BJ (cell line): ENCODE measurements at regions not wholly inside any gene's neighbourhood (a gene's known extent, or its start where the extent isn't known, plus 50 kb on each side); places are given as distances from the start of the nearest gene placed in this dataset.

Source experiments
- CTCF ChIA-PET: fragments of 350-600 bp; formaldehyde crosslinking; extraction: SDS; loops from one replicate; lab custom pipeline; 2021; ENCODE audit warnings: antibody characterized with exemption, inconsistent platforms; lab: Yijun Ruan, JAX
- POLR2A ChIA-PET: fragments of 300-600 bp; sonication (Branson Sonifier 250); formaldehyde crosslinking; extraction: SDS; loops from one replicate; lab custom pipeline; 2021; ENCODE audit warnings: antibody characterized with exemption; lab: Charles Lee
- DNase-seq: peaks from one replicate; pipeline ENCODE4 v3.0.0-alpha.2; 2011; ENCODE audit warnings: low read depth
- H3K27me3 ChIP-seq: 2 replicates; pipeline ENCODE4 v1.6.0; 2011; ENCODE audit warnings: low read length; ENCODE audit not compliant: control insufficient read depth, insufficient read depth
- H3K36me3 ChIP-seq: 2 replicates; pipeline ENCODE4 v1.5.1; 2011; ENCODE audit warnings: low read length; ENCODE audit not compliant: control insufficient read depth, insufficient read depth
- H3K4me3 ChIP-seq: 2 replicates; pipeline ENCODE4 v1.5.1; 2011; ENCODE audit warnings: low read depth, mild to moderate bottlenecking, control low read depth, low read length
- CTCF ChIP-seq: IDR thresholded peaks from 2 replicates; pipeline ENCODE4 v1.5.1; 2011; ENCODE audit warnings: low read depth, mild to moderate bottlenecking, control low read depth, inconsistent platforms, low read length, moderate library complexity; ENCODE audit not compliant: insufficient read depth

- Histone ChIP-seq H3K36me3 (no peaks in the 10 kb centered on the region), H3K27me3 (no peaks in the 10 kb centered on the region), H3K4me3 (no peak overlapping the region)
- ChIA-PET POLR2A (no interaction called here), CTCF (no interaction called here)
- DNase-seq = no peak
- no peak for TF ChIP-seq CTCF
Observed at GRCh38 chr20:40146071-40146470, 543.0 kb downstream of the MAFB start.

DNA sequence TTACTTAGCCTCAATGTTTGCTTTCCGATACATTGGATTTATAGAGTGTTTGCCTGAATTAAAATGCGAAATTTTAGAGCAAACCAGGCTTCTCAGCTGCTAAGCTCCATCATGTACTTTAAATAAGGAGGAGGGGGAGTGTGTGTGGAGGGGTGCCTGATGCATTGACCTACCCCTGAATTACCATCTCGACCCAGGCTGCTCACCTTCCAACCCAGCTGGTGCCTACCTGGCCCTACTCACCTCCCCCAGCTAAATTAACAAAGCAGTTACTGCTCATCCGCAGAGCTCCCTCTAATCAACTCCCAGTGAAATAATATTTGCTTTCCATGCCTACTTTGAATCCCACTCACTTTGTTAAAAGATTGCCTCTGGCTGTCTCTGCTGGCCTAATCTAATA, 544.5 kb downstream of the MAFB start:
- ChIA-PET CTCF (no interaction called here), POLR2A (no interaction called here)
- DNase-seq = no peak
- no peaks in the 10 kb centered on the region for H3K36me3 ChIP-seq
- no peak overlapping the region for H3K4me3 ChIP-seq
- TF ChIP-seq CTCF = no peak
- H3K27me3 ChIP-seq = no peaks in the 10 kb centered on the region

- TF ChIP-seq CTCF = no peak
- no peaks in the 10 kb centered on the region for H3K27me3 ChIP-seq
- H3K36me3 ChIP-seq = no peaks in the 10 kb centered on the region
- ChIA-PET CTCF (interaction anchor here (1.0 kb wide), 1 partner anchor 26 kb away, joined by 3 read pairs; no protein-coding TSS in a partner anchor), POLR2A (no interaction called here)
- no peak overlapping the region for H3K4me3 ChIP-seq
- DNase-seq = no peak
Observed at GRCh38 chr20:40134176-40134575, 554.9 kb downstream of the MAFB start.

GRCh38 chr20:40120827-40121226, 568.2 kb downstream of the MAFB start:
- H3K36me3 ChIP-seq = no peaks in the 10 kb centered on the region
- no peak for DNase-seq
- no peak for TF ChIP-seq CTCF
- H3K4me3 ChIP-seq = no peak overlapping the region
- CTCF ChIA-PET = no interaction called here
- POLR2A ChIA-PET = no interaction called here
- no peaks in the 10 kb centered on the region for H3K27me3 ChIP-seq

- Histone ChIP-seq H3K4me3 (no peak overlapping the region), H3K36me3 (no peaks in the 10 kb centered on the region), H3K27me3 (no peaks in the 10 kb centered on the region)
- CTCF ChIA-PET = interaction anchor here (0.7 to 1.2 kb wide), 2 partner anchors 14 to 367 kb away, joined by 3 read pairs; no protein-coding TSS in a partner anchor
- POLR2A ChIA-PET = no interaction called here
- DNase-seq = no peak
- no peak for TF ChIP-seq CTCF
Observed at GRCh38 chr20:40111282-40111681, 577.8 kb downstream of the MAFB start.
